OCI-LY7 (cell line): ENCODE measurements at regions not wholly inside any gene's neighbourhood (a gene's known extent, or its start where the extent isn't known, plus 50 kb on each side); places are given as distances from the start of the nearest gene placed in this dataset.

ENCODE experiments used
- CTCF ChIP-seq: fragments of 200-600 bp; sonication (generic); conservative IDR thresholded peaks from 2 replicates; pipeline ENCODE4 v1.5.1; 2014; ENCODE audit warnings: mild to moderate bottlenecking, antibody characterized with exemption, low read length, moderate library complexity, mixed read lengths
- EZH2phosphoT487 ChIP-seq: fragments of 200-600 bp; sonication (generic); IDR thresholded peaks from 2 replicates; pipeline ENCODE4 v1.6.1; 2018; ENCODE audit warnings: low read depth, borderline replicate concordance, mild to moderate bottlenecking, mixed run types, antibody characterized with exemption, low read length, moderate library complexity, mixed read lengths

DNA sequence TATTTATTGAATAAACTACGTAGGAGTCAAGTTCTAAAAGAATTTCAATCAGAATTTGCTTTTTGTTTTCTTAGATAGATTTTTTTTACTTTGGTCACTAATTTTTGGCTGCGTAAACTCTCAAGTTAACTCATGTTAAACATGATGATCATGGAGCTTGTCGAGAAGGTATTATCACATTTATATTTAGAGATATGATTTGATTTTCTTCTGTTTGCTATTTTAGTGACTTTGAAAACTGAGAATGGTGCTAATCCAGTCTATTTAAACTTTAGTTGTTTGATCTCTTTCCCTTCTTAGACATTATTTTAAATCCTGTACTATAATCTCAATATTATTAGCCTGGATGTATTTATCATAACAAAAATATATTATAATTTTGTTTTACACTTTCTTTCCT, 179.4 kb upstream of the SEMA3C start:
- no peak for TF ChIP-seq CTCF
- TF ChIP-seq EZH2phosphoT487 = no peak
